ENCODE measurements at regions not wholly inside any gene's neighbourhood (a gene's known extent, or its start where the extent isn't known, plus 50 kb on each side); places are given as distances from the start of the nearest gene placed in this dataset.

GRCh38 chr1:164466001-164466421 lies 93.0 kb upstream of the PBX1 start:
- DNase-seq (ENCODE audit: low spot score): peak; percentile 42
- ChIA-PET CTCF (no interaction called here), POLR2A (ENCODE audit: low non-redundant PET) (no interaction called here)
- Histone ChIP-seq H3K27me3 (replicated peaks; ENCODE audit: insufficient read depth, low read depth, low read length, poor library complexity) (no peaks in the 10 kb centered on the region), H3K36me3 (ENCODE audit: insufficient read depth, low read length, poor library complexity, severe bottlenecking) (no peaks in the 10 kb centered on the region), H3K4me1 (ENCODE audit: insufficient read depth, low read length, poor library complexity, severe bottlenecking) (no peaks in the 10 kb centered on the region), H3K27ac (ENCODE audit: low read depth, low read length, poor library complexity, severe bottlenecking) (no peak overlapping the region), H3K4me3 (ENCODE audit: low read depth, low read length, poor library complexity, severe bottlenecking) (no peak overlapping the region), H3K9me3 (ENCODE audit: low read depth, low read length, poor library complexity, severe bottlenecking) (no peaks in the 10 kb centered on the region)
- TF ChIP-seq EZH2 (IDR thresholded peaks at IDR 0.05; ENCODE audit: borderline replicate concordance, low read depth, low read length, poor library complexity, severe bottlenecking): no peak
- TF ChIP-seq, protein P1, sequence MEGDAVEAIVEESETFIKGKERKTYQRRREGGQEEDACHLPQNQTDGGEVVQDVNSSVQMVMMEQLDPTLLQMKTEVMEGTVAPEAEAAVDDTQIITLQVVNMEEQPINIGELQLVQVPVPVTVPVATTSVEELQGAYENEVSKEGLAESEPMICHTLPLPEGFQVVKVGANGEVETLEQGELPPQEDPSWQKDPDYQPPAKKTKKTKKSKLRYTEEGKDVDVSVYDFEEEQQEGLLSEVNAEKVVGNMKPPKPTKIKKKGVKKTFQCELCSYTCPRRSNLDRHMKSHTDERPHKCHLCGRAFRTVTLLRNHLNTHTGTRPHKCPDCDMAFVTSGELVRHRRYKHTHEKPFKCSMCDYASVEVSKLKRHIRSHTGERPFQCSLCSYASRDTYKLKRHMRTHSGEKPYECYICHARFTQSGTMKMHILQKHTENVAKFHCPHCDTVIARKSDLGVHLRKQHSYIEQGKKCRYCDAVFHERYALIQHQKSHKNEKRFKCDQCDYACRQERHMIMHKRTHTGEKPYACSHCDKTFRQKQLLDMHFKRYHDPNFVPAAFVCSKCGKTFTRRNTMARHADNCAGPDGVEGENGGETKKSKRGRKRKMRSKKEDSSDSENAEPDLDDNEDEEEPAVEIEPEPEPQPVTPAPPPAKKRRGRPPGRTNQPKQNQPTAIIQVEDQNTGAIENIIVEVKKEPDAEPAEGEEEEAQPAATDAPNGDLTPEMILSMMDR (conservative IDR thresholded peaks at IDR 0.05; ENCODE audit: low read depth, low read length): no peak
- BruUV-seq (replicated peaks): no TSS peak
- intact Hi-C loops (cut with micrococcal nuclease; ENCODE audit: unreplicated experiment): no loop called here

GRCh38 chr1:164466429-164466828 lies 92.6 kb upstream of the PBX1 start:
- DNase-seq (ENCODE audit: low spot score): peak; percentile 41
- Histone ChIP-seq H3K36me3 (ENCODE audit: insufficient read depth, low read length, poor library complexity, severe bottlenecking) (no peaks in the 10 kb centered on the region), H3K4me1 (ENCODE audit: insufficient read depth, low read length, poor library complexity, severe bottlenecking) (no peaks in the 10 kb centered on the region), H3K27me3 (replicated peaks; ENCODE audit: insufficient read depth, low read depth, low read length, poor library complexity) (no peaks in the 10 kb centered on the region), H3K4me3 (ENCODE audit: low read depth, low read length, poor library complexity, severe bottlenecking) (no peak overlapping the region), H3K27ac (ENCODE audit: low read depth, low read length, poor library complexity, severe bottlenecking) (no peak overlapping the region), H3K9me3 (ENCODE audit: low read depth, low read length, poor library complexity, severe bottlenecking) (no peaks in the 10 kb centered on the region)
- CTCF ChIA-PET: no interaction called here
- BruUV-seq (replicated peaks): no TSS peak
- TF ChIP-seq, protein P1 (conservative IDR thresholded peaks at IDR 0.05; ENCODE audit: low read depth, low read length): no peak
- TF ChIP-seq EZH2 (IDR thresholded peaks at IDR 0.05; ENCODE audit: borderline replicate concordance, low read depth, low read length, poor library complexity, severe bottlenecking): no peak
- POLR2A ChIA-PET (ENCODE audit: low non-redundant PET): no interaction called here
- intact Hi-C loops (cut with micrococcal nuclease; ENCODE audit: unreplicated experiment): no loop called here

GRCh38 chr1:164470996-164471395 lies 88.0 kb upstream of the PBX1 start:
- no peak overlapping the region for H3K27ac ChIP-seq (ENCODE audit: low read depth, low read length, poor library complexity, severe bottlenecking)
- no peak overlapping the region for H3K4me3 ChIP-seq (ENCODE audit: low read depth, low read length, poor library complexity, severe bottlenecking)
- no peaks in the 10 kb centered on the region for H3K9me3 ChIP-seq (ENCODE audit: low read depth, low read length, poor library complexity, severe bottlenecking)
- no TSS peak for BruUV-seq (replicated peaks)
- H3K4me1 ChIP-seq (ENCODE audit: insufficient read depth, low read length, poor library complexity, severe bottlenecking): no peaks in the 10 kb centered on the region
- TF ChIP-seq, protein P1 (conservative IDR thresholded peaks at IDR 0.05; ENCODE audit: low read depth, low read length): no peak
- no peak for TF ChIP-seq EZH2 (IDR thresholded peaks at IDR 0.05; ENCODE audit: borderline replicate concordance, low read depth, low read length, poor library complexity, severe bottlenecking)
- DNase-seq (ENCODE audit: low spot score): no peak
- H3K36me3 ChIP-seq (ENCODE audit: insufficient read depth, low read length, poor library complexity, severe bottlenecking): no peaks in the 10 kb centered on the region
- H3K27me3 ChIP-seq (replicated peaks; ENCODE audit: insufficient read depth, low read depth, low read length, poor library complexity): no peaks in the 10 kb centered on the region
- ChIA-PET CTCF (no interaction called here), POLR2A (ENCODE audit: low non-redundant PET) (no interaction called here)
- intact Hi-C loops (cut with micrococcal nuclease; ENCODE audit: unreplicated experiment): no loop called here
